ENCODE measurements at regions not wholly inside any gene's neighbourhood (a gene's known extent, or its start where the extent isn't known, plus 50 kb on each side); places are given as distances from the start of the nearest gene placed in this dataset.

- Histone ChIP-seq H3K9me2 (replicated peaks; ENCODE audit: insufficient read depth, low read length) (no peaks in the 10 kb centered on the region), H3K9ac (ENCODE audit: low read length) (no peak overlapping the region), H3K36me3 (ENCODE audit: low read length) (no peaks in the 10 kb centered on the region)
Measured at GRCh38 chr4:77504407-77504806, 101.2 kb upstream of the CXCL13 start.

GRCh38 chr4:77505275-77505957, 100.2 kb upstream of the CXCL13 start:
- Histone ChIP-seq H3K4me2 (ENCODE audit: low read depth, low read length, poor library complexity, severe bottlenecking) (no peak overlapping the region), H3K9me3 (ENCODE audit: insufficient read depth, low read length) (no peaks in the 10 kb centered on the region), H3K9ac (ENCODE audit: low read length) (no peak overlapping the region), H3K79me2 (ENCODE audit: insufficient read depth, low read length) (no peaks in the 10 kb centered on the region), H3K36me3 (ENCODE audit: low read length) (no peaks in the 10 kb centered on the region), H3F3A (ENCODE audit: insufficient read depth) (no peaks in the 10 kb centered on the region), H3K4me3 (ENCODE audit: insufficient read depth, low read length, poor library complexity, severe bottlenecking) (no peak overlapping the region), H4K20me1 (ENCODE audit: low read depth, low read length) (no peaks in the 10 kb centered on the region), H2AFZ (ENCODE audit: low read depth, low read length, severe bottlenecking) (no peak overlapping the region), H3K27me3 (ENCODE audit: low read length) (no peaks in the 10 kb centered on the region), H3K9me2 (replicated peaks; ENCODE audit: insufficient read depth, low read length) (no peaks in the 10 kb centered on the region), H3K27ac (ENCODE audit: low read depth, low read length) (no peak overlapping the region)
- TF ChIP-seq EZH2phosphoT487 (conservative IDR thresholded peaks at IDR 0.05; ENCODE audit: low read length) (no peak), CTCF (IDR thresholded peaks at IDR 0.05; ENCODE audit: insufficient read depth, low read length, poor library complexity, severe bottlenecking) (no peak)

More at GRCh38 chr4:77504407-77504806, 101.2 kb upstream of the CXCL13 start:
- H3K4me2 ChIP-seq (ENCODE audit: low read depth, low read length, poor library complexity, severe bottlenecking): no peak overlapping the region
- no peak overlapping the region for H2AFZ ChIP-seq (ENCODE audit: low read depth, low read length, severe bottlenecking)
- H3K27ac ChIP-seq (ENCODE audit: low read depth, low read length): no peak overlapping the region
- no peaks in the 10 kb centered on the region for H3K27me3 ChIP-seq (ENCODE audit: low read length)
- H4K20me1 ChIP-seq (ENCODE audit: low read depth, low read length): no peaks in the 10 kb centered on the region
- no peaks in the 10 kb centered on the region for H3K79me2 ChIP-seq (ENCODE audit: insufficient read depth, low read length)
- no peak overlapping the region for H3K4me3 ChIP-seq (ENCODE audit: insufficient read depth, low read length, poor library complexity, severe bottlenecking)
- no peaks in the 10 kb centered on the region for H3F3A ChIP-seq (ENCODE audit: insufficient read depth)
- no peak for TF ChIP-seq CTCF (IDR thresholded peaks at IDR 0.05; ENCODE audit: insufficient read depth, low read length, poor library complexity, severe bottlenecking)
- TF ChIP-seq EZH2phosphoT487 (conservative IDR thresholded peaks at IDR 0.05; ENCODE audit: low read length): no peak
- no peaks in the 10 kb centered on the region for H3K9me3 ChIP-seq (ENCODE audit: insufficient read depth, low read length)

GRCh38 chr4:77505958-77506319, 99.7 kb upstream of the CXCL13 start:
- TF ChIP-seq EZH2phosphoT487 (conservative IDR thresholded peaks at IDR 0.05; ENCODE audit: low read length) (no peak), CTCF (IDR thresholded peaks at IDR 0.05; ENCODE audit: insufficient read depth, low read length, poor library complexity, severe bottlenecking) (no peak)
- Histone ChIP-seq H3K79me2 (ENCODE audit: insufficient read depth, low read length) (no peaks in the 10 kb centered on the region), H3K36me3 (ENCODE audit: low read length) (no peaks in the 10 kb centered on the region), H3K27me3 (ENCODE audit: low read length) (no peaks in the 10 kb centered on the region), H4K20me1 (ENCODE audit: low read depth, low read length) (no peaks in the 10 kb centered on the region), H3K9me2 (replicated peaks; ENCODE audit: insufficient read depth, low read length) (no peaks in the 10 kb centered on the region), H3K9ac (ENCODE audit: low read length) (no peak overlapping the region), H3K9me3 (ENCODE audit: insufficient read depth, low read length) (no peaks in the 10 kb centered on the region), H3K27ac (ENCODE audit: low read depth, low read length) (no peak overlapping the region), H3K4me2 (ENCODE audit: low read depth, low read length, poor library complexity, severe bottlenecking) (no peak overlapping the region), H3K4me3 (ENCODE audit: insufficient read depth, low read length, poor library complexity, severe bottlenecking) (no peak overlapping the region), H2AFZ (ENCODE audit: low read depth, low read length, severe bottlenecking) (no peak overlapping the region), H3F3A (ENCODE audit: insufficient read depth) (no peaks in the 10 kb centered on the region)
